ENCODE measurements at regions not wholly inside any gene's neighbourhood (a gene's known extent, or its start where the extent isn't known, plus 50 kb on each side); places are given as distances from the start of the nearest gene placed in this dataset.

GRCh38 chr2:239568601-239569000 lies 167.8 kb upstream of the HDAC4 start:
- FAIRE-seq (no peak), DNase-seq (ENCODE audit: low read depth, low spot score) (no peak)
- intact Hi-C loops (cut with micrococcal nuclease) (no loop called here), dilution Hi-C loops (cut with MboI; ENCODE audit: extremely low pct_ligation_motif_present, low sequenced_read_pairs) (no loop called here)
- Histone ChIP-seq H3K36me3 (ENCODE audit: control insufficient read depth in 2 of 2, extremely low read depth in 1 of 2, insufficient read depth in 2 of 2, low read length in 2 of 2) (no peaks in the 10 kb centered on the region), H3K4me3 (replicated peaks in 1 of 3; ENCODE audit: insufficient read depth in 1 of 3, low read depth in 1 of 3, low read length in 3 of 3) (no peak overlapping the region), H3K27me3 (ENCODE audit: control insufficient read depth in 2 of 2, insufficient read depth in 2 of 2, low read length in 2 of 2) (no peaks in the 10 kb centered on the region), H3K9me3 (replicated peaks; ENCODE audit: control insufficient read depth, insufficient read depth, low read length) (peaks cover 2% of the 10 kb centered on the region), H4K20me1 (replicated peaks; ENCODE audit: control insufficient read depth, extremely low read depth, insufficient read depth, low read length) (no peaks in the 10 kb centered on the region), H3K9ac (replicated peaks; ENCODE audit: extremely low read depth, insufficient read depth, low read length) (no peak overlapping the region), H2AFZ (ENCODE audit: low read depth, low read length) (no peak overlapping the region), H3K4me1 (ENCODE audit: control insufficient read depth, extremely low read depth, insufficient read depth, low read length) (no peaks in the 10 kb centered on the region), H3K9me1 (replicated peaks; ENCODE audit: control insufficient read depth, extremely low read depth, insufficient read depth, low read length) (no peaks in the 10 kb centered on the region), H3K79me2 (ENCODE audit: control insufficient read depth, insufficient read depth, low read length) (no peaks in the 10 kb centered on the region), H3K4me2 (ENCODE audit: insufficient read depth, low read length) (no peak overlapping the region), H3K27ac (ENCODE audit: insufficient read depth, low read depth, low read length) (no peak overlapping the region)
- BruUV-seq (replicated peaks) = no TSS peak
- no peak for TF ChIP-seq MYC (IDR thresholded peaks at IDR 0.05; ENCODE audit: low read depth, low read length)
- no peak for TF ChIP-seq FOS (IDR thresholded peaks at IDR 0.05; ENCODE audit: borderline replicate concordance, insufficient read depth, low read length)
- no peak for TF ChIP-seq CTCF (IDR thresholded peaks at IDR 0.05; ENCODE audit: extremely low read depth in 1 of 2, insufficient read depth in 1 of 2, low read depth in 1 of 2, low read length in 2 of 2)
- ChIA-PET CTCF (no interaction called here), POLR2A (no interaction called here)

GRCh38 chr2:239567786-239568185 lies 167.0 kb upstream of the HDAC4 start:
- BruUV-seq (replicated peaks) = no TSS peak

More at GRCh38 chr2:239567786-239568185, 167.0 kb upstream of the HDAC4 start:
- dilution Hi-C loops (cut with MboI; ENCODE audit: extremely low pct_ligation_motif_present, low sequenced_read_pairs) (no loop called here), intact Hi-C loops (cut with micrococcal nuclease) (no loop called here)
- Histone ChIP-seq H3K9me1 (replicated peaks; ENCODE audit: control insufficient read depth, extremely low read depth, insufficient read depth, low read length) (no peaks in the 10 kb centered on the region), H2AFZ (ENCODE audit: low read depth, low read length) (no peak overlapping the region), H3K36me3 (ENCODE audit: control insufficient read depth in 2 of 2, extremely low read depth in 1 of 2, insufficient read depth in 2 of 2, low read length in 2 of 2) (no peaks in the 10 kb centered on the region), H3K79me2 (ENCODE audit: control insufficient read depth, insufficient read depth, low read length) (no peaks in the 10 kb centered on the region), H3K27me3 (ENCODE audit: control insufficient read depth in 2 of 2, insufficient read depth in 2 of 2, low read length in 2 of 2) (no peaks in the 10 kb centered on the region), H3K9ac (replicated peaks; ENCODE audit: extremely low read depth, insufficient read depth, low read length) (no peak overlapping the region), H3K4me2 (ENCODE audit: insufficient read depth, low read length) (no peak overlapping the region), H3K4me3 (replicated peaks in 1 of 3; ENCODE audit: insufficient read depth in 1 of 3, low read depth in 1 of 3, low read length in 3 of 3) (no peak overlapping the region), H4K20me1 (replicated peaks; ENCODE audit: control insufficient read depth, extremely low read depth, insufficient read depth, low read length) (no peaks in the 10 kb centered on the region), H3K9me3 (replicated peaks; ENCODE audit: control insufficient read depth, insufficient read depth, low read length) (peaks cover 2% of the 10 kb centered on the region), H3K27ac (ENCODE audit: insufficient read depth, low read depth, low read length) (no peak overlapping the region), H3K4me1 (ENCODE audit: control insufficient read depth, extremely low read depth, insufficient read depth, low read length) (no peaks in the 10 kb centered on the region)
- ChIA-PET POLR2A (no interaction called here), CTCF (no interaction called here)
- DNase-seq (ENCODE audit: low read depth, low spot score) (no peak), FAIRE-seq (no peak)
- TF ChIP-seq GATA2 (IDR thresholded peaks at IDR 0.05; ENCODE audit: insufficient read depth, insufficient read length, low read depth, low read length) (no peak), JUN (IDR thresholded peaks at IDR 0.05; ENCODE audit: borderline replicate concordance, insufficient read depth, insufficient read length, low read depth) (no peak), MAX (IDR thresholded peaks at IDR 0.05; ENCODE audit: insufficient read depth, insufficient read length) (no peak), POLR2AphosphoS5 (IDR thresholded peaks at IDR 0.05; ENCODE audit: insufficient read depth, low read depth, low read length) (no peak), EZH2 (IDR thresholded peaks at IDR 0.05; ENCODE audit: borderline replicate concordance, low read depth, low read length, severe bottlenecking) (no peak), CTCF (IDR thresholded peaks at IDR 0.05; ENCODE audit: extremely low read depth in 1 of 2, insufficient read depth in 1 of 2, low read depth in 1 of 2, low read length in 2 of 2) (no peak)
